Neural cell (in vitro differentiated cells): ENCODE measurements at regions not wholly inside any gene's neighbourhood (a gene's known extent, or its start where the extent isn't known, plus 50 kb on each side); places are given as distances from the start of the nearest gene placed in this dataset.

Experiments
- H2AFZ ChIP-seq: fragments of 200-600, 300-800 bp; sonication (generic), shearing (Covaris generic); 2 replicates; pipeline ENCODE4 v1.6.0; 2014; ENCODE audit warnings: low read depth, mild to moderate bottlenecking, antibody characterized with exemption, low read length, moderate library complexity
- H3F3A ChIP-seq: fragments of 200-600 bp; shearing (Covaris generic); 2 replicates; pipeline ENCODE4 v1.6.1; 2016; ENCODE audit warnings: mild to moderate bottlenecking, moderate library complexity, mixed read lengths, antibody characterized with exemption, low read length; ENCODE audit not compliant: insufficient read depth, poor library complexity, severe bottlenecking
- H3K27ac ChIP-seq: fragments of 200-600, 300-800 bp; sonication (generic), shearing (Covaris generic); 2 replicates; pipeline ENCODE4 v1.5.1; 2014; ENCODE audit warnings: mild to moderate bottlenecking, low read length, moderate library complexity
- H3K27me3 ChIP-seq: fragments of 300-800, 200-600 bp; sonication (generic), shearing (Covaris generic); 2 replicates; pipeline ENCODE4 v1.6.0; 2014; ENCODE audit warnings: mild to moderate bottlenecking, low read depth, low read length, moderate library complexity; ENCODE audit not compliant: insufficient read depth
- H3K36me3 ChIP-seq: fragments of 300-800, 200-600 bp; sonication (generic), shearing (Covaris generic); 2 replicates; pipeline ENCODE4 v1.5.1; 2014; ENCODE audit warnings: mild to moderate bottlenecking, antibody characterized with exemption, low read length, moderate library complexity; ENCODE audit not compliant: insufficient read depth
- H3K4me2 ChIP-seq: fragments of 300-800, 200-600 bp; sonication (generic), shearing (Covaris generic); 2 replicates; pipeline ENCODE4 v1.6.0; 2014; ENCODE audit warnings: mild to moderate bottlenecking, low read length
- H3K4me3 ChIP-seq: fragments of 300-800, 200-600 bp; sonication (generic), shearing (Covaris generic); 2 replicates; pipeline ENCODE4 v1.5.1; 2014; ENCODE audit warnings: mild to moderate bottlenecking, low read length, moderate library complexity
- H3K79me2 ChIP-seq: fragments of 200-600 bp; shearing (Covaris generic); replicated peaks from 2 replicates; pipeline ENCODE4 v1.6.0; 2014; ENCODE audit warnings: mild to moderate bottlenecking, low read length, moderate library complexity; ENCODE audit not compliant: insufficient read depth
- H3K9ac ChIP-seq: fragments of 300-800, 200-600 bp; sonication (generic), shearing (Covaris generic); 2 replicates; pipeline ENCODE4 v1.6.1; 2016; ENCODE audit warnings: mild to moderate bottlenecking, low read length, mixed read lengths
- H3K9me2 ChIP-seq: fragments of 200-600 bp; shearing (Covaris generic); 2 replicates; pipeline ENCODE4 v1.6.1; 2016; ENCODE audit warnings: mild to moderate bottlenecking, low read length, mixed read lengths; ENCODE audit not compliant: insufficient read depth
- H3K9me3 ChIP-seq: fragments of 200-600, 300-800 bp; sonication (generic), shearing (Covaris generic); 2 replicates; pipeline ENCODE4 v1.6.1; 2016; ENCODE audit warnings: mild to moderate bottlenecking, mixed run types, low read length, moderate library complexity, mixed read lengths
- H4K20me1 ChIP-seq: fragments of 200-600 bp; shearing (Covaris generic); 2 replicates; pipeline ENCODE4 v1.6.1; 2016; ENCODE audit warnings: mild to moderate bottlenecking, mixed run types; ENCODE audit not compliant: insufficient read depth
- EP300 ChIP-seq: fragments of 450-650 bp; conservative IDR thresholded peaks from 2 replicates; pipeline ENCODE4 v1.6.1; 2014; ENCODE audit warnings: antibody characterized with exemption, mild to moderate bottlenecking, moderate library complexity; ENCODE audit not compliant: poor library complexity, severe bottlenecking
- EZH2 ChIP-seq: fragments of 200-600, 300-800 bp; shearing (Covaris generic), sonication (generic); IDR thresholded peaks from 2 replicates; pipeline ENCODE4 v1.6.1; 2014; ENCODE audit warnings: antibody characterized with exemption, low read length, borderline replicate concordance, mild to moderate bottlenecking; ENCODE audit not compliant: insufficient read depth, poor library complexity, severe bottlenecking
- MXI1 ChIP-seq: fragments of 450-650 bp; conservative IDR thresholded peaks from 2 replicates; pipeline ENCODE4 v1.6.1; 2014; ENCODE audit warnings: antibody characterized with exemption, mild to moderate bottlenecking; ENCODE audit not compliant: poor library complexity, severe bottlenecking
- POLR2AphosphoS5 ChIP-seq: IDR thresholded peaks from 2 replicates; pipeline ENCODE4 v1.6.1; 2012
- RAD21 ChIP-seq: fragments of 450-650 bp; conservative IDR thresholded peaks from 2 replicates; pipeline ENCODE4 v1.6.1; 2014; ENCODE audit warnings: antibody characterized with exemption, mild to moderate bottlenecking, moderate library complexity
- SMC3 ChIP-seq: fragments of 450-650 bp; conservative IDR thresholded peaks from 2 replicates; pipeline ENCODE4 v1.6.1; 2014; ENCODE audit warnings: antibody characterized with exemption, mild to moderate bottlenecking, moderate library complexity; ENCODE audit not compliant: poor library complexity
- TAF1 ChIP-seq: IDR thresholded peaks from 2 replicates; pipeline ENCODE4 v1.6.1; 2012; ENCODE audit warnings: low read depth
- TF ChIP-seq, protein P1 (sequence below): IDR thresholded peaks from 2 replicates; pipeline ENCODE4 v1.6.1; 2012; ENCODE audit warnings: borderline replicate concordance
- TF ChIP-seq, protein P2 (sequence below): fragments of 450-650 bp; IDR thresholded peaks from 2 replicates; pipeline ENCODE4 v1.5.1; 2014; ENCODE audit warnings: antibody characterized with exemption, mild to moderate bottlenecking, moderate library complexity; ENCODE audit not compliant: poor library complexity, severe bottlenecking

DNA sequence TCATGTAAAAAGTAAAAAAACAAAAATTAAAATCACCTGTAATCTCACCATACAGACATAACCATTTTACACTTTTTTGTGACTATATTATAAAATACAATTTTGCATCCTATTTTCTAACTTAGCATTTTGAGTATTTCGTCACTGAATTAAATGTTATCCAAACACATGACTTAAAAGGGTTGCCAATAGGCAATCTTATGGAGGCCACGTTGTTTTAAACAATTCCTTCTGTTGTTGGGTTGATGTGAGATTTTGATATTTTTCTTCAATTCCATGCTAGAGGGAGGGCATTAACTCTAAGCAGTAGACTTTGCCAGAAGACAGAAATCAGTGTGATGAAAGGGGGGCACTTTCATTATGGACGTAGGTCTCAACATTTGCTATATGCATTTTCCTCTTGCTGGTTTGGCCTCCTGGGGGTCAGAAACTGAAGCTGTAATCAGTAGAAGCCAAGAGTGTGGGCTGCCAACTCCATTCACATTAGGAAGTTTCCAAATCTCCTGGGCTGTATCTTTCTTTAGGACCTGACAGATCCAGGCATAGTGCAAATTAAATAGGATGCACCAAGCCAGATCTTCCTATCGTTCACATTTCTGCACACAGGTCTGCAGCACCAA is 614.2 kb upstream of the CLINT1 start:
- no peaks in the 10 kb centered on the region for H3K79me2 ChIP-seq
- H3K27me3 ChIP-seq, result no peaks in the 10 kb centered on the region
- no peak overlapping the region for H2AFZ ChIP-seq
- no peaks in the 10 kb centered on the region for H3K9me3 ChIP-seq
- H3K4me3 ChIP-seq, result no peak overlapping the region
- no peaks in the 10 kb centered on the region for H3K36me3 ChIP-seq
- TF ChIP-seq EP300, result no peak
- TF ChIP-seq SMC3, result no peak
- TF ChIP-seq POLR2AphosphoS5, result no peak
- TF ChIP-seq, protein P1, sequence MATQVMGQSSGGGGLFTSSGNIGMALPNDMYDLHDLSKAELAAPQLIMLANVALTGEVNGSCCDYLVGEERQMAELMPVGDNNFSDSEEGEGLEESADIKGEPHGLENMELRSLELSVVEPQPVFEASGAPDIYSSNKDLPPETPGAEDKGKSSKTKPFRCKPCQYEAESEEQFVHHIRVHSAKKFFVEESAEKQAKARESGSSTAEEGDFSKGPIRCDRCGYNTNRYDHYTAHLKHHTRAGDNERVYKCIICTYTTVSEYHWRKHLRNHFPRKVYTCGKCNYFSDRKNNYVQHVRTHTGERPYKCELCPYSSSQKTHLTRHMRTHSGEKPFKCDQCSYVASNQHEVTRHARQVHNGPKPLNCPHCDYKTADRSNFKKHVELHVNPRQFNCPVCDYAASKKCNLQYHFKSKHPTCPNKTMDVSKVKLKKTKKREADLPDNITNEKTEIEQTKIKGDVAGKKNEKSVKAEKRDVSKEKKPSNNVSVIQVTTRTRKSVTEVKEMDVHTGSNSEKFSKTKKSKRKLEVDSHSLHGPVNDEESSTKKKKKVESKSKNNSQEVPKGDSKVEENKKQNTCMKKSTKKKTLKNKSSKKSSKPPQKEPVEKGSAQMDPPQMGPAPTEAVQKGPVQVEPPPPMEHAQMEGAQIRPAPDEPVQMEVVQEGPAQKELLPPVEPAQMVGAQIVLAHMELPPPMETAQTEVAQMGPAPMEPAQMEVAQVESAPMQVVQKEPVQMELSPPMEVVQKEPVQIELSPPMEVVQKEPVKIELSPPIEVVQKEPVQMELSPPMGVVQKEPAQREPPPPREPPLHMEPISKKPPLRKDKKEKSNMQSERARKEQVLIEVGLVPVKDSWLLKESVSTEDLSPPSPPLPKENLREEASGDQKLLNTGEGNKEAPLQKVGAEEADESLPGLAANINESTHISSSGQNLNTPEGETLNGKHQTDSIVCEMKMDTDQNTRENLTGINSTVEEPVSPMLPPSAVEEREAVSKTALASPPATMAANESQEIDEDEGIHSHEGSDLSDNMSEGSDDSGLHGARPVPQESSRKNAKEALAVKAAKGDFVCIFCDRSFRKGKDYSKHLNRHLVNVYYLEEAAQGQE, result no peak
- no peak for TF ChIP-seq EZH2
- TF ChIP-seq, protein P2, sequence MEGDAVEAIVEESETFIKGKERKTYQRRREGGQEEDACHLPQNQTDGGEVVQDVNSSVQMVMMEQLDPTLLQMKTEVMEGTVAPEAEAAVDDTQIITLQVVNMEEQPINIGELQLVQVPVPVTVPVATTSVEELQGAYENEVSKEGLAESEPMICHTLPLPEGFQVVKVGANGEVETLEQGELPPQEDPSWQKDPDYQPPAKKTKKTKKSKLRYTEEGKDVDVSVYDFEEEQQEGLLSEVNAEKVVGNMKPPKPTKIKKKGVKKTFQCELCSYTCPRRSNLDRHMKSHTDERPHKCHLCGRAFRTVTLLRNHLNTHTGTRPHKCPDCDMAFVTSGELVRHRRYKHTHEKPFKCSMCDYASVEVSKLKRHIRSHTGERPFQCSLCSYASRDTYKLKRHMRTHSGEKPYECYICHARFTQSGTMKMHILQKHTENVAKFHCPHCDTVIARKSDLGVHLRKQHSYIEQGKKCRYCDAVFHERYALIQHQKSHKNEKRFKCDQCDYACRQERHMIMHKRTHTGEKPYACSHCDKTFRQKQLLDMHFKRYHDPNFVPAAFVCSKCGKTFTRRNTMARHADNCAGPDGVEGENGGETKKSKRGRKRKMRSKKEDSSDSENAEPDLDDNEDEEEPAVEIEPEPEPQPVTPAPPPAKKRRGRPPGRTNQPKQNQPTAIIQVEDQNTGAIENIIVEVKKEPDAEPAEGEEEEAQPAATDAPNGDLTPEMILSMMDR, result no peak
- no peak for TF ChIP-seq TAF1
- H3K27ac ChIP-seq, result no peak overlapping the region
- H3F3A ChIP-seq, result no peaks in the 10 kb centered on the region
- H3K9ac ChIP-seq, result no peak overlapping the region
- no peaks in the 10 kb centered on the region for H4K20me1 ChIP-seq
- H3K9me2 ChIP-seq, result no peaks in the 10 kb centered on the region
- H3K4me2 ChIP-seq, result no peak overlapping the region

DNA sequence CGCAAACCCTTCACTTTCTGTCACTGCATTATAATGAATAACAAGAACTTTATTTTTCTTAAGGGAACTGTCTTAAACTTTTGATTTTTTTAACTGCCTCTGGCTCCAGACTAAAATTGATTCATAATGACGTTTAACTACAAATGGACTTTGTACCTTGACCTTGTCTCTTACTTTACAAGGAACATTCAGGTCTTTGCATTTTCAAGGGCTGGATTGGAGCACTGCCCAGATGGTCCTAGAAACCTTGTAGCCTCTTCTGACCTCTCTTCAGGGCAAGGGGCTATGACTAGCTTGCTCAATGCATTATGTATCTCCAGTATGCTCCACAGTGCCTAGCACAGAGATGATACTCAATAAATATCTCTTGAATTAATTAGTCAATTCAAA is 612.6 kb upstream of the CLINT1 start:
- TF ChIP-seq RAD21 (no peak), TAF1 (no peak), SMC3 (no peak), EZH2 (no peak), EP300 (no peak), MXI1 (no peak), POLR2AphosphoS5 (no peak)
- TF ChIP-seq, protein P2, result no peak
- TF ChIP-seq, protein P1, result no peak
- Histone ChIP-seq H4K20me1 (no peaks in the 10 kb centered on the region), H3K9me3 (no peaks in the 10 kb centered on the region), H3F3A (no peaks in the 10 kb centered on the region), H3K9ac (no peak overlapping the region), H3K9me2 (no peaks in the 10 kb centered on the region), H2AFZ (no peak overlapping the region), H3K27me3 (no peaks in the 10 kb centered on the region), H3K27ac (no peak overlapping the region), H3K4me2 (no peak overlapping the region), H3K36me3 (no peaks in the 10 kb centered on the region), H3K79me2 (no peaks in the 10 kb centered on the region), H3K4me3 (no peak overlapping the region)
